Right lobe of liver (tissue), 6 donors: ENCODE measurements at regions not wholly inside any gene's neighbourhood (a gene's known extent, or its start where the extent isn't known, plus 50 kb on each side); places are given as distances from the start of the nearest gene placed in this dataset.
"Not testable (repeated sequence)": the region's sequence is repeated elsewhere in the genome, so short reads cannot be mapped to it uniquely, and the experiment has no call there.

ENCODE experiments used
- ATAC-seq, 4 donors: fragments of 200-7000 bp; cut with Tn5 transposase; one replicate each; pipeline ENCODE4 v1.9.1; 2020; ENCODE audit warnings: mild to moderate bottlenecking in 4 of 4, moderate library complexity in 4 of 4
- DNase-seq, 3 donors: peaks; one replicate each; pipeline ENCODE4 v3.0.0-alpha.2; 2020
- H3K27ac ChIP-seq, 3 donors: fragments of 200-600 bp; one replicate each; pipeline ENCODE4 v1.8.0; 2022
- H3K27me3 ChIP-seq, 2 donors: fragments of 200-600 bp; one replicate each; pipeline ENCODE4 v1.8.0; 2022
- H3K36me3 ChIP-seq, 4 donors: fragments of 200-600 bp; sonication (generic) in 1 of 4; one replicate each; pipeline versions ENCODE4 v1.5.1 to v1.8.0; 2017 to 2022; ENCODE audit warnings: control low read depth in 1 of 4
- H3K4me1 ChIP-seq, 4 donors: fragments of 200-600 bp; sonication (generic) in 1 of 4; one replicate each; pipeline versions ENCODE4 v1.5.1 to v1.8.0; 2017 to 2022; ENCODE audit warnings: control low read depth in 1 of 4
- H3K4me3 ChIP-seq, 3 donors: fragments of 200-600 bp; one replicate each; pipeline ENCODE4 v1.8.0; 2022
- H3K9me3 ChIP-seq, 4 donors: fragments of 200-600 bp; sonication (generic) in 1 of 4; one replicate each; pipeline versions ENCODE4 v1.5.1 to v1.8.0; 2017 to 2022; ENCODE audit warnings: control low read depth in 1 of 4
- CTCF ChIP-seq, 4 donors: fragments of 200-600 bp in 3 of 4; fragments of 450-650 bp in 1 of 4; IDR thresholded peaks; one replicate each; pipeline versions ENCODE4 v1.5.1 to v1.8.0; 2016 to 2022; ENCODE audit warnings: antibody characterized with exemption in 4 of 4, mild to moderate bottlenecking in 2 of 4
- POLR2A ChIP-seq: fragments of 450-650 bp; IDR thresholded peaks from one replicate; pipeline ENCODE4 v1.6.1; 2017; ENCODE audit warnings: antibody characterized with exemption, mild to moderate bottlenecking
- WGBS: methylation state at CpG from one replicate; pipeline ENCODE4 v1.1.6; 2018; ENCODE audit warnings: low coverage, low lambda C conversion rate; ENCODE audit not compliant: insufficient coverage; ENCODE audit errors: missing lambda C conversion rate; 5-methylcytosine and 5-hydroxymethylcytosine counted together
- intact Hi-C, 2 donors: fragments of 100-400 bp; cut with DNase I; formaldehyde crosslinking; loops; one replicate each; pipeline versions ENCODE4 v1.11.2 to v1.14.1; 2022
- donor health status: DM: no; HTN: yes; CAD: no.
- donor health status: DM: no; HTN: no; CAD: no.
- donor health status: DM: no; HTN: no; CAD: no.
- donor health status: DM: no; HTN: yes; CAD: no.
- donor health status: DM: no; HTN: yes; CAD: no.

GRCh38 chr10:65787571-65787970, 1138.3 kb upstream of the LRRTM3 start:
- Histone ChIP-seq H3K27me3 (no peaks in the 10 kb centered on the region), H3K36me3 (no peaks in the 10 kb centered on the region), H3K27ac (no peak overlapping the region), H3K4me1 (no peaks in the 10 kb centered on the region), H3K9me3 (no peaks in the 10 kb centered on the region), H3K4me3 (no peak overlapping the region)
- no peak for TF ChIP-seq CTCF (IDR thresholded peaks at IDR 0.05)
- ATAC-seq (no peak), DNase-seq (no peak)
- intact Hi-C loops: no loop called here
- 44% methylated on average over 1 of the region's 1 CpG for WGBS

GRCh38 chr10:65788271-65788670, 1137.6 kb upstream of the LRRTM3 start:
- intact Hi-C loops: no loop called here
- Histone ChIP-seq H3K9me3 (no peaks in the 10 kb centered on the region), H3K4me1 (no peaks in the 10 kb centered on the region), H3K36me3 (no peaks in the 10 kb centered on the region), H3K27ac (no peak overlapping the region), H3K27me3 (no peaks in the 10 kb centered on the region), H3K4me3 (no peak overlapping the region)
- no peak for ATAC-seq
- TF ChIP-seq CTCF (IDR thresholded peaks at IDR 0.05) (no peak), POLR2A (no peak)
- DNase-seq: no peak

GRCh38 chr10:65791979-65792378, 1133.9 kb upstream of the LRRTM3 start:
- Histone ChIP-seq H3K4me3 (no peak overlapping the region), H3K27ac (no peak overlapping the region), H3K9me3 (no peaks in the 10 kb centered on the region), H3K27me3 (no peaks in the 10 kb centered on the region), H3K4me1 (no peaks in the 10 kb centered on the region), H3K36me3 (no peaks in the 10 kb centered on the region)
- no peak for DNase-seq
- 67% methylated on average over 1 of the region's 1 CpG for WGBS
- ATAC-seq: no peak
- intact Hi-C loops: no loop called here
- TF ChIP-seq CTCF (IDR thresholded peaks at IDR 0.05) (no peak), POLR2A (no peak)

- ATAC-seq (peak in 3 of 4 donors; percentile 30 to 69 (median 46)), DNase-seq (peak in 2 of 3 donors; percentile 33 to 48)
- intact Hi-C loops: no loop called here
- no peak overlapping the region for H3K27ac ChIP-seq
- no peaks in the 10 kb centered on the region for H3K36me3 ChIP-seq
- H3K27me3 ChIP-seq: no peaks in the 10 kb centered on the region
- no peak overlapping the region for H3K4me3 ChIP-seq
- TF ChIP-seq CTCF (IDR thresholded peaks at IDR 0.05): no peak
- no peak for TF ChIP-seq POLR2A
- WGBS: 44% methylated on average over 4 of the region's 4 CpGs
- H3K9me3 ChIP-seq: no peaks in the 10 kb centered on the region
- H3K4me1 ChIP-seq: no peaks in the 10 kb centered on the region
These were observed 1132.0 kb upstream of the LRRTM3 start for GRCh38 chr10:65793738-65794425.

- DNase-seq, H3K4me3 ChIP-seq, H3K9me3 ChIP-seq, H3K36me3 ChIP-seq, H3K27ac ChIP-seq, intact Hi-C loops, ATAC-seq, H3K4me1 ChIP-seq, H3K27me3 ChIP-seq: not testable (repeated sequence)
- WGBS: 91% methylated on average over 19 of the region's 19 CpGs
These were observed 1131.0 kb upstream of the LRRTM3 start for GRCh38 chr10:65794861-65795260.
